ENCODE measurements at regions not wholly inside any gene's neighbourhood (a gene's known extent, or its start where the extent isn't known, plus 50 kb on each side); places are given as distances from the start of the nearest gene placed in this dataset.

- DNase-seq (ENCODE audit: low read depth) = peak; percentile 89
Measured at GRCh38 chr10:4527281-4527970, 298.6 kb upstream of the AKR1E2 start.

- no peak for DNase-seq (ENCODE audit: low read depth)
Measured at GRCh38 chr10:4526311-4526731, 299.7 kb upstream of the AKR1E2 start.

GRCh38 chr10:4525103-4525502 is 300.9 kb upstream of the AKR1E2 start:
- no peak for DNase-seq (ENCODE audit: low read depth)

GRCh38 chr10:4522296-4523000 is 303.6 kb upstream of the AKR1E2 start:
- no peak for DNase-seq (ENCODE audit: low read depth)

- peak; percentile 58 for DNase-seq (ENCODE audit: low read depth)
Measured at GRCh38 chr10:4519658-4520402, 306.2 kb upstream of the AKR1E2 start.

- no peak for DNase-seq (ENCODE audit: low read depth)
Measured at GRCh38 chr10:4517746-4518145, 308.3 kb upstream of the AKR1E2 start.

- DNase-seq (ENCODE audit: low read depth) = no peak
Measured at GRCh38 chr10:4515721-4516120, 310.3 kb upstream of the AKR1E2 start.

- no peak for DNase-seq (ENCODE audit: low read depth)
Measured at GRCh38 chr10:4514445-4515108, 311.4 kb upstream of the AKR1E2 start.

- DNase-seq (ENCODE audit: low read depth) = peak; percentile 66
Measured at GRCh38 chr10:4512671-4513240, 313.3 kb upstream of the AKR1E2 start.

GRCh38 chr10:4512196-4512595 is 313.8 kb upstream of the AKR1E2 start:
- DNase-seq (ENCODE audit: low read depth) = no peak

GRCh38 chr10:4511509-4511908 is 314.5 kb upstream of the AKR1E2 start:
- DNase-seq (ENCODE audit: low read depth) = peak; percentile 36

GRCh38 chr10:4509405-4509804 is 316.6 kb upstream of the AKR1E2 start:
- DNase-seq (ENCODE audit: low read depth) = no peak

GRCh38 chr10:4506095-4506494 is 319.9 kb upstream of the AKR1E2 start:
- peak; percentile 55 for DNase-seq (ENCODE audit: low read depth)

GRCh38 chr10:4504550-4504949 is 321.5 kb upstream of the AKR1E2 start:
- DNase-seq (ENCODE audit: low read depth) = no peak

- DNase-seq (ENCODE audit: low read depth) = no peak
Measured at GRCh38 chr10:4503076-4503475, 322.9 kb upstream of the AKR1E2 start.

- no peak for DNase-seq (ENCODE audit: low read depth)
Measured at GRCh38 chr10:4501306-4501705, 324.7 kb upstream of the AKR1E2 start.

- DNase-seq (ENCODE audit: low read depth) = peak; percentile 95
Measured at GRCh38 chr10:4498711-4499251, 327.2 kb upstream of the AKR1E2 start.

GRCh38 chr10:4494551-4494950 is 331.5 kb upstream of the AKR1E2 start:
- DNase-seq (ENCODE audit: low read depth) = peak; percentile 27

- no peak for DNase-seq (ENCODE audit: low read depth)
Measured at GRCh38 chr10:4492202-4492601, 333.8 kb upstream of the AKR1E2 start.

- DNase-seq (ENCODE audit: low read depth) = no peak
Measured at GRCh38 chr10:4488904-4489303, 337.1 kb upstream of the AKR1E2 start.

GRCh38 chr10:4485636-4486035 is 340.4 kb upstream of the AKR1E2 start:
- no peak for DNase-seq (ENCODE audit: low read depth)

GRCh38 chr10:4483811-4484210 is 342.2 kb upstream of the AKR1E2 start:
- DNase-seq (ENCODE audit: low read depth) = no peak

Data from EH (cell line).